LNCaP clone FGC (cell line): ENCODE measurements at regions not wholly inside any gene's neighbourhood (a gene's known extent, or its start where the extent isn't known, plus 50 kb on each side); places are given as distances from the start of the nearest gene placed in this dataset.

Experiments
- DNase-seq: peaks from one replicate; pipeline ENCODE4 v3.0.0-alpha.2; 2011; ENCODE audit warnings: low read depth
- H3K4me3 ChIP-seq: 2 replicates; pipeline ENCODE4 v1.5.1; 2011; ENCODE audit warnings: mild to moderate bottlenecking, low read depth, low read length, control low read depth
- TF ChIP-seq, protein P1 (sequence below): IDR thresholded peaks from 2 replicates; pipeline ENCODE4 v1.5.1; 2012; ENCODE audit warnings: mild to moderate bottlenecking; ENCODE audit not compliant: control insufficient read depth, insufficient read depth; ENCODE audit errors: extremely low read depth

DNA sequence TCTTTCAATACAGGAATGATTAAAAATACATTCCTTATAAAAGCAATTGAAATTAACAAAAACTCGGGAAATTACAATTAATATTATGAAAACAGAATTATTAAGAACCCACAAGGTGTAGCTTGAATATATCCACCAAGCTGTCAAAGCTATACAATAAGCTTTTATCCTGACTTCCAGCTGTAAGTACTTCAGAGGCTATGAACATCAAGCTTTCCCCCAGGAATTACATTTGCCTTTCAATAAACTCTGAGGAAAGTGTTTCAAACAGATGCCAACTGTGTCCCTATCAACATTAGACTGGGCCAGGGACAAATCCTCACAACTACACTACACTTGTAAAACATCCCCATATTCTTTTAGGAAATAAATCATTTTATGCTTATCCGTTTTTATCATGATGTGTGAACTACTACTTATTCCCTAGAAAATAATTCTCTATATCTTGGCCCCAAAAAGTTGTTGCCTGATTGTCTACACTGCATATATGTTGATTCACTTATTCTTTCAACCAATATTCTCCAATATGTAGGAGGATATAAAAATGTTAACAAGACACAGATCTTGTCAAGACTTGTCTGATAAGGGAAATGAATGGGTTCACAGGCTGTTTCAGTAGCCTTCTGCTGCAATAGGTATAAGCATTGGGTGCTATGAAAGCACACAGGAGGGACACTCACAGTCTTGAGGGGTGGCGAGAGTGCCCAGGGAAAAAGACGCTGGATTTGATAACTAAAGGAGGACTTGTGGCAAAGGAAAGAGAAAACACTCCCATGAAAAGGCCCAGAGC is 494.1 kb downstream of the CENPC start:
- TF ChIP-seq, protein P1, sequence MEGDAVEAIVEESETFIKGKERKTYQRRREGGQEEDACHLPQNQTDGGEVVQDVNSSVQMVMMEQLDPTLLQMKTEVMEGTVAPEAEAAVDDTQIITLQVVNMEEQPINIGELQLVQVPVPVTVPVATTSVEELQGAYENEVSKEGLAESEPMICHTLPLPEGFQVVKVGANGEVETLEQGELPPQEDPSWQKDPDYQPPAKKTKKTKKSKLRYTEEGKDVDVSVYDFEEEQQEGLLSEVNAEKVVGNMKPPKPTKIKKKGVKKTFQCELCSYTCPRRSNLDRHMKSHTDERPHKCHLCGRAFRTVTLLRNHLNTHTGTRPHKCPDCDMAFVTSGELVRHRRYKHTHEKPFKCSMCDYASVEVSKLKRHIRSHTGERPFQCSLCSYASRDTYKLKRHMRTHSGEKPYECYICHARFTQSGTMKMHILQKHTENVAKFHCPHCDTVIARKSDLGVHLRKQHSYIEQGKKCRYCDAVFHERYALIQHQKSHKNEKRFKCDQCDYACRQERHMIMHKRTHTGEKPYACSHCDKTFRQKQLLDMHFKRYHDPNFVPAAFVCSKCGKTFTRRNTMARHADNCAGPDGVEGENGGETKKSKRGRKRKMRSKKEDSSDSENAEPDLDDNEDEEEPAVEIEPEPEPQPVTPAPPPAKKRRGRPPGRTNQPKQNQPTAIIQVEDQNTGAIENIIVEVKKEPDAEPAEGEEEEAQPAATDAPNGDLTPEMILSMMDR = no peak
- H3K4me3 ChIP-seq = no peak overlapping the region
- no peak for DNase-seq

DNA sequence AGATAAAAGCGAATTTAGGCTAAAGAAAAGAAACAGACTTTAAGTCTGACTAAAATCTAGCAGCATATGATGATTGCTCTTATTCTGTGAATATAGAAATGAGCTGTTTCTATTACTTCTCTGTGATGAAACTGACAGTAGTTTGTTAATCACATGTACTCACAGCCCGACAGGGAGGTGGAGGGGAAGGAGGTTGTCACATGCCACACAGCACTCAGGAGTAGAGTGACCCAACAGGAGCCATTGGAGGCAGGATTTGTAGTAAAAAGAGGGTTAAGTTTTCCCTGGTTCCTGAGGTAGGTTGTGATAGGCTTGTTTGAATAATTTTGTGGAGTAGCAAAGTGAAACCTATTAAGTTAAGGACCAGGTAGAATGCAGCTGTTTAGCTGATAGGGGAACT is 495.9 kb downstream of the CENPC start:
- TF ChIP-seq, protein P1 = no peak
- DNase-seq = no peak
- no peak overlapping the region for H3K4me3 ChIP-seq

DNA sequence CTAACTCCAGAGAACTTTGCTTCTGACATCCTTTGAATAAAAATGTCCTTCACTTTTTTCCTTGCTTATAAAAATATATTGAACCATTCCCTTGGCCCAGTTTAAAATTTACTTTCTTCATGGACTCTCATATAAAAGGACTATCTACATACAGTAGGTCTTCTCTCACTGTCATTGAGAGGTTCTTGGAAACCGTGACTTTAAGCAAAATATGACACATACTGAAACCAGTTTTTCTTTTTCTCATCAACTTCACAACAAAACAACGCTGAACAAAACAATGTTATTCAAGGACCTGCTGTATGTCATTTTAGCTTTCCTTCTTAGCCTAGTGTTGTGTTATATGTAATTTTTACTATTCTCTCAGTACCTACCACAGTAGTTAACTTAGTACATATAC is 496.8 kb downstream of the CENPC start:
- DNase-seq = no peak
- no peak overlapping the region for H3K4me3 ChIP-seq
- TF ChIP-seq, protein P1 = no peak

DNA sequence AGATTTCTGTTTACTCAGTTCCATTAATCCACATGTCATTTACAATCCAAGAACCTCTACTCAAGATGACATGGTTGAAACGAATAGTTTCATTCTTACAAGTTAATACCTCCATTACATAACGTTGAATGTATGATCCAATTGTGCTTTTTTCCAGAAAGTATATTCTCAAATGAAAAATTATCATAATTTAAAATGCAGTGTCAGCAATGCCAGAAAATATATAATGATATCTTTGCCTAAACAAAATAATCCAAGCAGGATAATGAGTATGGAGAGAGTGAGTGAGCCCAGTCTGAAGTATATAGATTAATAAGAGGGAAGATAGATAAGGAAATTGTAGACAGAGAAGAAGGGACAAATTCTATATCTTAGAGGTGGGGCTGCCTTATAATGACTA is 505.0 kb downstream of the CENPC start:
- TF ChIP-seq, protein P1 = no peak
- H3K4me3 ChIP-seq = no peak overlapping the region

DNA sequence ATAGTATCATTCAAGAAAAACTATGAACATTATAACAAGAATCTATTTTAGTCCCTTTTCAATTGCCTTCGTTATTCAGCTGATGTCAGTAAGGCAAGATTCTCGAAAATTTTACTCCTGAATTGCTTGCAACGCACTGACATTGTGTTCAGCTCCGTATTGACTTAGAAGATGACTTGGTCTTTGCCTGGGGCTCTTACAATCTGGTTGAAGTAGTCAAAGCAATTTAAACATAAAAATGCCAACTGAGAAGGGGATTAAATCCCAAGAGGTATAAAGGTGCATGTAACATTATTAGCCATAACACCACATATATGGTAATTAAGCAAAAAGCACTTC is 507.1 kb downstream of the CENPC start:
- no peak overlapping the region for H3K4me3 ChIP-seq
- DNase-seq = no peak
- TF ChIP-seq, protein P1 = no peak

More for the DNA sequence above, 505.0 kb downstream of the CENPC start:
- no peak for DNase-seq

DNA sequence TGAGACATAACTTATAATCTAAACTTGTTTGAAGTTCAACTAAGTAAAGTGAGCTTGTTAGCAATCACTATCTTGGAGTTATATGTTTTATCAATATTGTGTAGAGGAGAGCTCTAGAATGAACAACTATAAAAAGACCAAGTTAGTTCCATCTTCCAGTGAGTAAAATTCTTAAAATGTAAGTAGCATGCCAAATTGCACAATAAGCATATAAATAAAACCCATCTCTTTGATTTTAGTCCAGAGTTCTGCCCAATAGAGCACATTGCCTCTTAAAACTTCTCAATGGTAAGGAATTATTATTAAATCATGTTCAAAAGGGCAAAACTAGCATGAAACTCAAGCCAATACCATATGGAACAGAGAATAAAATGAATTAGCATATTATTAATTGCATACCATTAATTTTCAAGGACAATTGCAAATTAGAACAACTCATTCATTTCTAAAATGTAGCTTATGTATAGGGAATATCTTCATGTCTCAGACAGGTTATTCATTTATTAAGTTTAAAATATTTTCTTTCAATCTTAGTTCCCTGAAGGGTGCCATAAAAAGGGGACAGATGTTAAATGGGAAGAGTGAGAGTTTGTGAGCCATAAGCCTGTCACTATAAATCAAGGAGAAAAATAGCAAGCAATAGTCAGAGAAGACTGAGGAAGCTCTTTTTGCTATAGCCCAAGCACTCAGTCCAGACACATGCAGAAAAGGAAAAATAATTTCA is 507.6 kb downstream of the CENPC start:
- H3K4me3 ChIP-seq = no peak overlapping the region
- no peak for DNase-seq

More for the DNA sequence above, 507.6 kb downstream of the CENPC start:
- TF ChIP-seq, protein P1 = no peak
